ENCODE measurements at regions not wholly inside any gene's neighbourhood (a gene's known extent, or its start where the extent isn't known, plus 50 kb on each side); places are given as distances from the start of the nearest gene placed in this dataset.

- Histone ChIP-seq H3K4me3 (ENCODE audit: low read depth, low read length) (no peak overlapping the region), H3K9me3 (no peaks in the 10 kb centered on the region), H3K27me3 (replicated peaks; ENCODE audit: control insufficient read depth, insufficient read depth, low read length) (no peaks in the 10 kb centered on the region), H3K4me1 (peaks cover 7% of the 10 kb centered on the region), H3K36me3 (ENCODE audit: control insufficient read depth, insufficient read depth, low read length) (no peaks in the 10 kb centered on the region)
- CTCF ChIA-PET, result no interaction called here
- H3K27ac Mint-ChIP-seq (ENCODE audit: unreplicated experiment), result no peak overlapping the region
- DNase-seq, result no peak
- no peaks in the 10 kb centered on the region for H3K9me3 Mint-ChIP-seq (ENCODE audit: unreplicated experiment)
- H3K4me3 Mint-ChIP-seq (ENCODE audit: unreplicated experiment), result no peak overlapping the region
- POLR2A ChIA-PET, result no interaction called here
- TF ChIP-seq CTCF (IDR thresholded peaks at IDR 0.05; ENCODE audit: insufficient read depth in 1 of 2, low read depth in 1 of 2, low read length in 1 of 2, severe bottlenecking in 1 of 2, unreplicated experiment in 1 of 2), result no peak
- H3K36me3 Mint-ChIP-seq (ENCODE audit: insufficient read depth, unreplicated experiment), result no peaks in the 10 kb centered on the region
- H3K27me3 Mint-ChIP-seq (ENCODE audit: insufficient read depth, unreplicated experiment), result no peaks in the 10 kb centered on the region
- peaks cover 20% of the 10 kb centered on the region for H3K4me1 Mint-ChIP-seq (ENCODE audit: low read depth, unreplicated experiment)
- BruUV-seq (replicated peaks), result no TSS peak
- intact Hi-C loops (cut with micrococcal nuclease; ENCODE audit: unreplicated experiment), result no loop called here
Measured at GRCh38 chr10:29962166-29962850, 97.1 kb downstream of the JCAD start.

- no TSS peak for BruUV-seq (replicated peaks)
- 0 out of 2 replicates have a peak, but pooled peaks cover 2% of the 10 kb centered on the region for H3K9me3 ChIP-seq
- CTCF ChIA-PET, result no interaction called here
- no peaks in the 10 kb centered on the region for H3K27me3 ChIP-seq (replicated peaks; ENCODE audit: control insufficient read depth, insufficient read depth, low read length)
- no peaks in the 10 kb centered on the region for H3K9me3 Mint-ChIP-seq (ENCODE audit: unreplicated experiment)
- H3K4me1 ChIP-seq, result peaks cover 7% of the 10 kb centered on the region
- H3K27me3 Mint-ChIP-seq (ENCODE audit: insufficient read depth, unreplicated experiment), result no peaks in the 10 kb centered on the region
- intact Hi-C loops (cut with micrococcal nuclease; ENCODE audit: unreplicated experiment), result no loop called here
- H3K36me3 Mint-ChIP-seq (ENCODE audit: insufficient read depth, unreplicated experiment), result no peaks in the 10 kb centered on the region
- no peak for TF ChIP-seq CTCF (IDR thresholded peaks at IDR 0.05; ENCODE audit: insufficient read depth in 1 of 2, low read depth in 1 of 2, low read length in 1 of 2, severe bottlenecking in 1 of 2, unreplicated experiment in 1 of 2)
- H3K4me3 ChIP-seq (ENCODE audit: low read depth, low read length), result no peak overlapping the region
- H3K4me3 Mint-ChIP-seq (ENCODE audit: unreplicated experiment), result no peak overlapping the region
- no peaks in the 10 kb centered on the region for H3K36me3 ChIP-seq (ENCODE audit: control insufficient read depth, insufficient read depth, low read length)
- no peak for DNase-seq
- no peak overlapping the region for H3K27ac Mint-ChIP-seq (ENCODE audit: unreplicated experiment)
- POLR2A ChIA-PET, result no interaction called here
- peaks cover 20% of the 10 kb centered on the region for H3K4me1 Mint-ChIP-seq (ENCODE audit: low read depth, unreplicated experiment)
Measured at GRCh38 chr10:29961351-29961750, 98.0 kb downstream of the JCAD start.

- no peak for DNase-seq
Measured at GRCh38 chr10:29960261-29960660, 99.1 kb downstream of the JCAD start.

More at GRCh38 chr10:29960261-29960660, 99.1 kb downstream of the JCAD start:
- peaks cover 20% of the 10 kb centered on the region for H3K4me1 Mint-ChIP-seq (ENCODE audit: low read depth, unreplicated experiment)
- Histone ChIP-seq H3K27me3 (replicated peaks; ENCODE audit: control insufficient read depth, insufficient read depth, low read length) (no peaks in the 10 kb centered on the region), H3K36me3 (ENCODE audit: control insufficient read depth, insufficient read depth, low read length) (no peaks in the 10 kb centered on the region), H3K4me3 (ENCODE audit: low read depth, low read length) (no peak overlapping the region), H3K4me1 (peaks cover 7% of the 10 kb centered on the region), H3K9me3 (0 out of 2 replicates have a peak, but pooled peaks cover 4% of the 10 kb centered on the region)
- intact Hi-C loops (cut with micrococcal nuclease; ENCODE audit: unreplicated experiment), result no loop called here
- POLR2A ChIA-PET, result no interaction called here
- no peak overlapping the region for H3K27ac Mint-ChIP-seq (ENCODE audit: unreplicated experiment)
- H3K27me3 Mint-ChIP-seq (ENCODE audit: insufficient read depth, unreplicated experiment), result no peaks in the 10 kb centered on the region
- no peaks in the 10 kb centered on the region for H3K36me3 Mint-ChIP-seq (ENCODE audit: insufficient read depth, unreplicated experiment)
- H3K9me3 Mint-ChIP-seq (ENCODE audit: unreplicated experiment), result peaks cover 5% of the 10 kb centered on the region
- no peak overlapping the region for H3K4me3 Mint-ChIP-seq (ENCODE audit: unreplicated experiment)
- CTCF ChIA-PET, result no interaction called here
- BruUV-seq (replicated peaks), result no TSS peak
- TF ChIP-seq CTCF (IDR thresholded peaks at IDR 0.05; ENCODE audit: insufficient read depth in 1 of 2, low read depth in 1 of 2, low read length in 1 of 2, severe bottlenecking in 1 of 2, unreplicated experiment in 1 of 2), result no peak

All from Caco-2 (cell line).